Mammary epithelial cell (primary cell): ENCODE measurements at regions not wholly inside any gene's neighbourhood (a gene's known extent, or its start where the extent isn't known, plus 50 kb on each side); places are given as distances from the start of the nearest gene placed in this dataset.

Experiments used
- CTCF ChIP-seq, 2 donors: IDR thresholded peaks in 1 of 2; conservative IDR thresholded peaks in 1 of 2; 2 replicates each; pipeline ENCODE4 v1.5.1; 2011 to 2012; ENCODE audit warnings: inconsistent platforms in 2 of 2, low read length in 2 of 2, mild to moderate bottlenecking in 2 of 2, control low read depth in 1 of 2, low read depth in 1 of 2; ENCODE audit not compliant: insufficient read depth in 1 of 2; ENCODE audit errors: extremely low read depth in 1 of 2
- EZH2 ChIP-seq: IDR thresholded peaks from 2 replicates; pipeline ENCODE4 v1.6.1; 2012; ENCODE audit warnings: low read length, inconsistent platforms, borderline replicate concordance

- no peak for TF ChIP-seq CTCF (conservative IDR thresholded peaks at IDR 0.05 in 1 of 2, IDR thresholded peaks at IDR 0.05 in 1 of 2; ENCODE audit: extremely low read depth in 1 of 2, insufficient read depth in 1 of 2, low read depth in 1 of 2, low read length in 2 of 2)
- no peak for TF ChIP-seq EZH2
Observed at GRCh38 chr10:2410049-2410448, 657.3 kb upstream of the PFKP start.
